CD4-positive, CD25-positive, alpha-beta regulatory T cell (primary cell): ENCODE measurements at regions not wholly inside any gene's neighbourhood (a gene's known extent, or its start where the extent isn't known, plus 50 kb on each side); places are given as distances from the start of the nearest gene placed in this dataset.

ENCODE experiments used
- ATAC-seq, 2 donors: fragments of 150-1000 bp; cut with Tn5 transposase; one replicate each; pipeline ENCODE4 v1.10.0; 2021; ENCODE audit warnings: low read depth in 2 of 2, moderate number of reproducible peaks in 2 of 2, moderate library complexity in 1 of 2
- DNase-seq, 3 donors: peaks; one replicate each; pipeline versions ENCODE4 v3.0.0 to v3.0.0-alpha.2; 2012 to 2022; ENCODE audit warnings: mixed read lengths in 1 of 3
- H3K27ac ChIP-seq: one replicate; pipeline ENCODE4 v1.7.0; 2013; ENCODE audit warnings: mild to moderate bottlenecking, low read length; ENCODE audit not compliant: insufficient read depth, poor library complexity, severe bottlenecking
- H3K27me3 ChIP-seq: one replicate; pipeline ENCODE4 v1.7.0; 2013; ENCODE audit warnings: low read length; ENCODE audit not compliant: control insufficient read depth, insufficient read depth
- H3K36me3 ChIP-seq: one replicate; pipeline ENCODE4 v1.7.0; 2013; ENCODE audit warnings: mild to moderate bottlenecking, low read length, moderate library complexity; ENCODE audit not compliant: control insufficient read depth, insufficient read depth
- H3K4me1 ChIP-seq: 2 replicates; pipeline ENCODE4 v1.7.0; 2013; ENCODE audit warnings: mild to moderate bottlenecking, low read length; ENCODE audit not compliant: insufficient read depth, control insufficient read depth, poor library complexity, severe bottlenecking
- H3K4me3 ChIP-seq: one replicate; pipeline ENCODE4 v1.7.0; 2013; ENCODE audit warnings: low read depth, mild to moderate bottlenecking, low read length, moderate library complexity
- H3K9me3 ChIP-seq, 2 experiments: 1 replicate in 1 of 2; 2 replicates in 1 of 2; pipeline ENCODE4 v1.7.0; 2013; ENCODE audit warnings: low read length in 2 of 2, mild to moderate bottlenecking in 1 of 2, moderate library complexity in 1 of 2; ENCODE audit not compliant: control insufficient read depth in 2 of 2
- H3K27ac Mint-ChIP-seq, 3 donors: one replicate each; pipeline ENCODE4 v1.8.0; 2020 to 2022; ENCODE audit warnings: mild to moderate bottlenecking in 3 of 3, mixed read lengths in 3 of 3, moderate library complexity in 2 of 3
- H3K27me3 Mint-ChIP-seq: one replicate; pipeline ENCODE4 v1.8.0; 2022; ENCODE audit warnings: mild to moderate bottlenecking, mixed read lengths
- H3K36me3 Mint-ChIP-seq: one replicate; pipeline ENCODE4 v1.8.0; 2020; ENCODE audit warnings: mixed read lengths
- H3K4me1 Mint-ChIP-seq, 4 donors: one replicate each; pipeline ENCODE4 v1.8.0; 2020 to 2022; ENCODE audit warnings: mixed read lengths in 4 of 4, mild to moderate bottlenecking in 1 of 4
- H3K4me3 Mint-ChIP-seq, 4 donors: one replicate each; pipeline ENCODE4 v1.8.0; 2020 to 2022; ENCODE audit warnings: mild to moderate bottlenecking in 4 of 4, mixed read lengths in 4 of 4, moderate library complexity in 3 of 4
- H3K9me3 Mint-ChIP-seq, 7 donors: one replicate each; pipeline ENCODE4 v1.8.0; 2020 to 2022; ENCODE audit warnings: mixed read lengths in 7 of 7, mild to moderate bottlenecking in 3 of 7, moderate library complexity in 2 of 7

GRCh38 chr11:112401036-112401769, 140.5 kb upstream of the PLET1 start:
- H3K4me1 ChIP-seq, result no peaks in the 10 kb centered on the region
- H3K4me3 ChIP-seq, result no peak overlapping the region
- H3K27ac ChIP-seq, result no peak overlapping the region
- no peaks in the 10 kb centered on the region for H3K27me3 Mint-ChIP-seq
- H3K27me3 ChIP-seq, result peaks cover 1% of the 10 kb centered on the region
- H3K4me3 Mint-ChIP-seq, result no peak overlapping the region
- no peaks in the 10 kb centered on the region for H3K36me3 ChIP-seq
- ATAC-seq, result no peak
- no peaks in the 10 kb centered on the region for H3K36me3 Mint-ChIP-seq
- H3K9me3 Mint-ChIP-seq, result no peaks in the 10 kb centered on the region
- no peaks in the 10 kb centered on the region for H3K4me1 Mint-ChIP-seq
- H3K27ac Mint-ChIP-seq, result no peak overlapping the region
- no peaks in the 10 kb centered on the region for H3K9me3 ChIP-seq
- no peak for DNase-seq

- Mint-ChIP-seq H3K27ac (no peak overlapping the region), H3K27me3 (no peaks in the 10 kb centered on the region), H3K4me3 (no peak overlapping the region), H3K36me3 (no peaks in the 10 kb centered on the region), H3K9me3 (no peaks in the 10 kb centered on the region), H3K4me1 (no peaks in the 10 kb centered on the region)
- no peak overlapping the region for H3K27ac ChIP-seq
- DNase-seq (no peak), ATAC-seq (no peak)
- no peaks in the 10 kb centered on the region for H3K9me3 ChIP-seq
- H3K4me3 ChIP-seq, result no peak overlapping the region
- H3K4me1 ChIP-seq, result no peaks in the 10 kb centered on the region
- H3K27me3 ChIP-seq, result peaks cover 2% of the 10 kb centered on the region
- no peaks in the 10 kb centered on the region for H3K36me3 ChIP-seq
Measured at GRCh38 chr11:112403432-112403831, 142.8 kb upstream of the PLET1 start.

GRCh38 chr11:112404112-112404511, 143.5 kb upstream of the PLET1 start:
- no peaks in the 10 kb centered on the region for H3K36me3 Mint-ChIP-seq
- no peaks in the 10 kb centered on the region for H3K4me1 ChIP-seq
- peaks cover 3% of the 10 kb centered on the region for H3K27me3 ChIP-seq
- no peaks in the 10 kb centered on the region for H3K36me3 ChIP-seq
- ATAC-seq, result no peak
- H3K9me3 ChIP-seq, result no peaks in the 10 kb centered on the region
- no peak overlapping the region for H3K27ac Mint-ChIP-seq
- H3K27me3 Mint-ChIP-seq, result no peaks in the 10 kb centered on the region
- H3K9me3 Mint-ChIP-seq, result no peaks in the 10 kb centered on the region
- no peak for DNase-seq
- H3K4me3 ChIP-seq, result no peak overlapping the region
- H3K4me3 Mint-ChIP-seq, result no peak overlapping the region
- H3K27ac ChIP-seq, result no peak overlapping the region
- no peaks in the 10 kb centered on the region for H3K4me1 Mint-ChIP-seq

- no peak overlapping the region for H3K27ac ChIP-seq
- H3K27me3 ChIP-seq, result peaks cover 2% of the 10 kb centered on the region
- H3K36me3 Mint-ChIP-seq, result no peaks in the 10 kb centered on the region
- H3K27ac Mint-ChIP-seq, result no peak overlapping the region
- DNase-seq (no peak), ATAC-seq (no peak)
- H3K9me3 Mint-ChIP-seq, result peaks cover 0 to 5% (median 1%) of the 10 kb centered on the region in 7 donors
- peaks cover 7% of the 10 kb centered on the region for H3K27me3 Mint-ChIP-seq
- H3K4me1 Mint-ChIP-seq, result peaks cover 0 to 6% (median 0%) of the 10 kb centered on the region in 4 donors
- no peak overlapping the region for H3K4me3 Mint-ChIP-seq
- no peak overlapping the region for H3K4me3 ChIP-seq
- H3K9me3 ChIP-seq, result no peaks in the 10 kb centered on the region
- H3K4me1 ChIP-seq, result no peaks in the 10 kb centered on the region
- H3K36me3 ChIP-seq, result no peaks in the 10 kb centered on the region
Measured at GRCh38 chr11:112408517-112408916, 147.9 kb upstream of the PLET1 start.

- H3K4me3 Mint-ChIP-seq, result no peak overlapping the region
Measured at GRCh38 chr11:112410325-112410724, 149.7 kb upstream of the PLET1 start.

GRCh38 chr11:112412383-112412782, 151.7 kb upstream of the PLET1 start:
- H3K4me1 ChIP-seq, result no peaks in the 10 kb centered on the region
- Mint-ChIP-seq H3K4me3 (no peak overlapping the region), H3K27me3 (peaks cover 23% of the 10 kb centered on the region), H3K27ac (no peak overlapping the region), H3K9me3 (peaks cover 0 to 12% (median 6%) of the 10 kb centered on the region in 7 donors), H3K36me3 (no peaks in the 10 kb centered on the region), H3K4me1 (peaks cover 0 to 10% (median 0%) of the 10 kb centered on the region in 4 donors)
- no peak for DNase-seq
- peaks cover 2% of the 10 kb centered on the region for H3K27me3 ChIP-seq
- H3K9me3 ChIP-seq, result peaks cover 5 to 6% of the 10 kb centered on the region in 2 experiments
- no peak for ATAC-seq
- no peak overlapping the region for H3K27ac ChIP-seq
- H3K4me3 ChIP-seq, result no peak overlapping the region
- no peaks in the 10 kb centered on the region for H3K36me3 ChIP-seq

More at GRCh38 chr11:112410325-112410724, 149.7 kb upstream of the PLET1 start:
- H3K27me3 ChIP-seq, result peaks cover 2% of the 10 kb centered on the region
- ATAC-seq, result no peak
- no peak overlapping the region for H3K4me3 ChIP-seq
- peaks cover 5 to 6% of the 10 kb centered on the region in 2 experiments for H3K9me3 ChIP-seq
- Mint-ChIP-seq H3K9me3 (peaks cover 0 to 12% (median 6%) of the 10 kb centered on the region in 7 donors), H3K27me3 (peaks cover 14% of the 10 kb centered on the region), H3K4me1 (peaks cover 0 to 6% (median 0%) of the 10 kb centered on the region in 4 donors), H3K36me3 (no peaks in the 10 kb centered on the region), H3K27ac (no peak overlapping the region)
- no peaks in the 10 kb centered on the region for H3K36me3 ChIP-seq
- H3K4me1 ChIP-seq, result no peaks in the 10 kb centered on the region
- H3K27ac ChIP-seq, result no peak overlapping the region
- peak in 1 of 3 donors; percentile 7 for DNase-seq

GRCh38 chr11:112417339-112417738, 156.7 kb upstream of the PLET1 start:
- no peaks in the 10 kb centered on the region for H3K27me3 ChIP-seq
- H3K9me3 ChIP-seq, result peaks cover 5 to 6% of the 10 kb centered on the region in 2 experiments
- Mint-ChIP-seq H3K4me3 (no peak overlapping the region), H3K36me3 (no peaks in the 10 kb centered on the region), H3K9me3 (peaks cover 0 to 12% (median 6%) of the 10 kb centered on the region in 7 donors), H3K27me3 (peaks cover 17% of the 10 kb centered on the region), H3K27ac (no peak overlapping the region), H3K4me1 (peaks cover 0 to 4% (median 0%) of the 10 kb centered on the region in 4 donors)
- DNase-seq (no peak), ATAC-seq (no peak)
- H3K36me3 ChIP-seq, result no peaks in the 10 kb centered on the region
- no peak overlapping the region for H3K4me3 ChIP-seq
- H3K4me1 ChIP-seq, result no peaks in the 10 kb centered on the region
- no peak overlapping the region for H3K27ac ChIP-seq

- H3K4me3 Mint-ChIP-seq, result no peak overlapping the region
Measured at GRCh38 chr11:112418438-112418837, 157.8 kb upstream of the PLET1 start.

More at GRCh38 chr11:112418438-112418837, 157.8 kb upstream of the PLET1 start:
- ATAC-seq (no peak), DNase-seq (no peak)
- H3K9me3 ChIP-seq, result peaks cover 5 to 6% of the 10 kb centered on the region in 2 experiments
- Mint-ChIP-seq H3K9me3 (peaks cover 0 to 12% (median 5%) of the 10 kb centered on the region in 7 donors), H3K27me3 (peaks cover 20% of the 10 kb centered on the region), H3K4me1 (peaks cover 0 to 4% (median 0%) of the 10 kb centered on the region in 4 donors), H3K27ac (no peak overlapping the region), H3K36me3 (no peaks in the 10 kb centered on the region)
- no peaks in the 10 kb centered on the region for H3K36me3 ChIP-seq
- no peaks in the 10 kb centered on the region for H3K27me3 ChIP-seq
- H3K4me3 ChIP-seq, result no peak overlapping the region
- no peaks in the 10 kb centered on the region for H3K4me1 ChIP-seq
- no peak overlapping the region for H3K27ac ChIP-seq
